ENCODE measurements at regions not wholly inside any gene's neighbourhood (a gene's known extent, or its start where the extent isn't known, plus 50 kb on each side); places are given as distances from the start of the nearest gene placed in this dataset.

DNA sequence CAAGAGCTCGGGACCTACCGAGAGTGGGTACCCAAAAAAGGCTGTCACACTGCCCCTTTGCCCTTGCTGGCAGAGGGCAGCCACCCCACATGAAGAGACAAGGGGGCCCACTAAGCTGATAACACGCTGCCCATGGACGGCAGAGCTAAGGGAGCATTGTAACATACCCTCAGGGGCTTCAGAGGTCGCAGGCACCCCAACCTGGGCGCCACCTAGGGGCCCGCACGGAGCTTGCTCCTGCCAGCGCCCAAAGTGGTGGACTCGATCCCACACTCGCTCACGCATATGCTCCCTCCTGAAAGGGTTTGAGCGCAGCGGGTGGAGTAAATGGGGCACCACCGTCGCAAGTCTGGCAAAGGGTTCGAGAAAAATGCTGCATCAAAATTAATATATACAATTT, 975.4 kb downstream of the ZPLD1 start:
- TF ChIP-seq ZNF274 (IDR thresholded peaks at IDR 0.05; ENCODE audit: borderline replicate concordance, extremely low read depth, low read length) = no peak
- no peak for TF ChIP-seq JUN (IDR thresholded peaks at IDR 0.05; ENCODE audit: low read depth, low read length)
- no peak for TF ChIP-seq USF2 (IDR thresholded peaks at IDR 0.05; ENCODE audit: low read length)
- no peak for TF ChIP-seq POLR2AphosphoS5 (IDR thresholded peaks at IDR 0.05; ENCODE audit: low read depth, low read length)
- no peak for TF ChIP-seq EGR1 (IDR thresholded peaks at IDR 0.05; ENCODE audit: borderline replicate concordance, low read depth, low read length)
- TF ChIP-seq, protein P1, sequence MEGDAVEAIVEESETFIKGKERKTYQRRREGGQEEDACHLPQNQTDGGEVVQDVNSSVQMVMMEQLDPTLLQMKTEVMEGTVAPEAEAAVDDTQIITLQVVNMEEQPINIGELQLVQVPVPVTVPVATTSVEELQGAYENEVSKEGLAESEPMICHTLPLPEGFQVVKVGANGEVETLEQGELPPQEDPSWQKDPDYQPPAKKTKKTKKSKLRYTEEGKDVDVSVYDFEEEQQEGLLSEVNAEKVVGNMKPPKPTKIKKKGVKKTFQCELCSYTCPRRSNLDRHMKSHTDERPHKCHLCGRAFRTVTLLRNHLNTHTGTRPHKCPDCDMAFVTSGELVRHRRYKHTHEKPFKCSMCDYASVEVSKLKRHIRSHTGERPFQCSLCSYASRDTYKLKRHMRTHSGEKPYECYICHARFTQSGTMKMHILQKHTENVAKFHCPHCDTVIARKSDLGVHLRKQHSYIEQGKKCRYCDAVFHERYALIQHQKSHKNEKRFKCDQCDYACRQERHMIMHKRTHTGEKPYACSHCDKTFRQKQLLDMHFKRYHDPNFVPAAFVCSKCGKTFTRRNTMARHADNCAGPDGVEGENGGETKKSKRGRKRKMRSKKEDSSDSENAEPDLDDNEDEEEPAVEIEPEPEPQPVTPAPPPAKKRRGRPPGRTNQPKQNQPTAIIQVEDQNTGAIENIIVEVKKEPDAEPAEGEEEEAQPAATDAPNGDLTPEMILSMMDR (IDR thresholded peaks at IDR 0.05; ENCODE audit: control extremely low read depth in 1 of 3, insufficient read depth in 1 of 3, low read depth in 1 of 3, low read length in 3 of 3) = peak; percentile 71 to 76 (median 76)
- TF ChIP-seq POLR2A (IDR thresholded peaks at IDR 0.05; ENCODE audit: control extremely low read depth in 1 of 2, low read depth in 2 of 2, low read length in 2 of 2) = no peak
- TF ChIP-seq KDM5A (IDR thresholded peaks at IDR 0.05; ENCODE audit: low read length) = no peak
- no peak for TF ChIP-seq CHD2 (IDR thresholded peaks at IDR 0.05; ENCODE audit: low read length)
- no peak for TF ChIP-seq CTBP2 (IDR thresholded peaks at IDR 0.05; ENCODE audit: borderline replicate concordance, insufficient read depth, insufficient read length, low read length)
- no peak for TF ChIP-seq CBX5 (IDR thresholded peaks at IDR 0.05; ENCODE audit: low read depth, low read length)
- TF ChIP-seq YY1 (IDR thresholded peaks at IDR 0.05; ENCODE audit: low read depth, low read length) = no peak
- no peak for TF ChIP-seq TEAD4 (IDR thresholded peaks at IDR 0.05; ENCODE audit: low read depth, low read length)
- no peak for TF ChIP-seq SP2 (IDR thresholded peaks at IDR 0.05; ENCODE audit: low read length)
